MCF 10A (cell line): ENCODE measurements at regions not wholly inside any gene's neighbourhood (a gene's known extent, or its start where the extent isn't known, plus 50 kb on each side); places are given as distances from the start of the nearest gene placed in this dataset.
A peak's percentile ranks its signal among the peaks of the same experiment; 100 is the strongest.

Experiments
- BruUV-seq: library from RNA; stranded (reverse); fragments of 400-500 nt; replicated peaks from 2 replicates; lab custom pipeline; 2021; lab: Mats Ljungman, UMichigan
- CTCF ChIA-PET: fragments of 300-600 bp; sonication (Branson Sonifier 250); formaldehyde crosslinking; extraction: SDS; loops from one replicate; lab custom pipeline; 2021; ENCODE audit warnings: antibody characterized with exemption, inconsistent platforms; lab: Yijun Ruan, JAX
- POLR2A ChIA-PET: fragments of 300-600, 350-650 bp; sonication (Branson Sonifier 250); formaldehyde crosslinking; extraction: SDS; loops from one replicate; lab custom pipeline; 2020; ENCODE audit warnings: antibody characterized with exemption, inconsistent platforms; lab: Yijun Ruan, JAX
- DNase-seq: peaks from one replicate; pipeline ENCODE4 v3.0.0-alpha.2; 2018; ENCODE audit not compliant: unreplicated experiment
- H3K27ac Mint-ChIP-seq: one replicate; pipeline ENCODE4 v1.8.0; 2022; ENCODE audit warnings: mild to moderate bottlenecking, low read depth, mixed read lengths; ENCODE audit not compliant: unreplicated experiment
- H3K27me3 Mint-ChIP-seq: one replicate; pipeline ENCODE4 v1.8.0; 2022; ENCODE audit warnings: mixed read lengths; ENCODE audit not compliant: insufficient read depth, unreplicated experiment
- H3K36me3 Mint-ChIP-seq: one replicate; pipeline ENCODE4 v1.8.0; 2022; ENCODE audit warnings: mild to moderate bottlenecking, moderate library complexity, mixed read lengths; ENCODE audit not compliant: insufficient read depth, unreplicated experiment
- H3K4me1 Mint-ChIP-seq: one replicate; pipeline ENCODE4 v1.8.0; 2022; ENCODE audit warnings: mixed read lengths; ENCODE audit not compliant: insufficient read depth, unreplicated experiment
- H3K4me3 Mint-ChIP-seq: one replicate; pipeline ENCODE4 v1.8.0; 2022; ENCODE audit warnings: mild to moderate bottlenecking, moderate library complexity, mixed read lengths; ENCODE audit not compliant: unreplicated experiment
- H3K9me3 Mint-ChIP-seq: one replicate; pipeline ENCODE4 v1.8.0; 2022; ENCODE audit warnings: mixed read lengths; ENCODE audit not compliant: unreplicated experiment
- CTCF ChIP-seq: fragments of 200-600 bp; IDR thresholded peaks from one replicate; pipeline ENCODE4 v1.8.0; 2022; ENCODE audit warnings: antibody characterized with exemption, mild to moderate bottlenecking; ENCODE audit not compliant: unreplicated experiment
- intact Hi-C: fragments of 100-400 bp; cut with micrococcal nuclease; formaldehyde crosslinking; loops from 2 replicates; pipeline ENCODE4 v1.14.1; 2022

- H3K4me3 Mint-ChIP-seq, result no peak overlapping the region
- TF ChIP-seq CTCF, result no peak
- intact Hi-C loops, result no loop called here
- peaks cover 68% of the 10 kb centered on the region for H3K27me3 Mint-ChIP-seq
- POLR2A ChIA-PET, result no interaction called here
- no peaks in the 10 kb centered on the region for H3K9me3 Mint-ChIP-seq
- no TSS peak for BruUV-seq
- no peaks in the 10 kb centered on the region for H3K4me1 Mint-ChIP-seq
- no peak for DNase-seq
- no peak overlapping the region for H3K27ac Mint-ChIP-seq
- no peaks in the 10 kb centered on the region for H3K36me3 Mint-ChIP-seq
- CTCF ChIA-PET, result interaction anchor here (0.6 kb wide), 2 partner anchors 14 to 1264 kb away, joined by 3 to 4 read pairs; no protein-coding TSS in a partner anchor
Observed at GRCh38 chrX:23612846-23613245, 54.4 kb upstream of the PRDX4 start.

DNA sequence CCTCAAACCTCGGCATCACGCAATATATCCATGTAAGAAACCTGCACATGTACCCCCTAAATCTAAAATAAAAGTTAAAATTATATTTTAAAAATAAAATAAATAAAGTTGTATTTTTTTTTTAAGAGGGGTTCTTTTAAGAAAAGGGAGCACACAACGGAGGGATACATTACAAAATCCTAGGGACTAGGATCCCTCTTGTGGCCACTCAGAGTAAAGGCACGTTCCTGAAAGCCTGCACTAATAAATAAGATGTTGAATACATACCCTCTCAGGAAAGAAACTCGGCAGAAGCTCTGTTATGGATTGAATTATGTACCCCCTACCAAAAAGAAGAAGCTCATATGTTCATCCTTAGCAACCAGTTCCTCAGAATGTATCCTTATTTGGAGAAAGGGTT, 50.9 kb upstream of the PRDX4 start:
- H3K9me3 Mint-ChIP-seq, result no peaks in the 10 kb centered on the region
- ChIA-PET POLR2A (no interaction called here), CTCF (interaction anchor here (0.6 to 2.6 kb wide), 22 partner anchors 9 to 1828 kb away, joined by 3 to 22 read pairs (median 4); no protein-coding TSS in a partner anchor)
- H3K27ac Mint-ChIP-seq, result no peak overlapping the region
- H3K27me3 Mint-ChIP-seq, result peaks cover 41% of the 10 kb centered on the region
- peak; percentile 50 for TF ChIP-seq CTCF
- no peaks in the 10 kb centered on the region for H3K4me1 Mint-ChIP-seq
- peak; percentile 27 for DNase-seq
- intact Hi-C loops, result loop anchor here (1.0 to 5.0 kb wide), 4 partner anchors 286 to 1631 kb away; no protein-coding TSS in a partner anchor
- H3K4me3 Mint-ChIP-seq, result no peak overlapping the region
- BruUV-seq, result no TSS peak
- H3K36me3 Mint-ChIP-seq, result no peaks in the 10 kb centered on the region
